ENCODE measurements at regions not wholly inside any gene's neighbourhood (a gene's known extent, or its start where the extent isn't known, plus 50 kb on each side); places are given as distances from the start of the nearest gene placed in this dataset.

- H3K9ac ChIP-seq (ENCODE audit: control insufficient read depth, extremely low read depth, insufficient read depth, low read length): no peak overlapping the region
- TF ChIP-seq EZH2 (IDR thresholded peaks at IDR 0.05; ENCODE audit: low read length): no peak
- TF ChIP-seq, protein P1, sequence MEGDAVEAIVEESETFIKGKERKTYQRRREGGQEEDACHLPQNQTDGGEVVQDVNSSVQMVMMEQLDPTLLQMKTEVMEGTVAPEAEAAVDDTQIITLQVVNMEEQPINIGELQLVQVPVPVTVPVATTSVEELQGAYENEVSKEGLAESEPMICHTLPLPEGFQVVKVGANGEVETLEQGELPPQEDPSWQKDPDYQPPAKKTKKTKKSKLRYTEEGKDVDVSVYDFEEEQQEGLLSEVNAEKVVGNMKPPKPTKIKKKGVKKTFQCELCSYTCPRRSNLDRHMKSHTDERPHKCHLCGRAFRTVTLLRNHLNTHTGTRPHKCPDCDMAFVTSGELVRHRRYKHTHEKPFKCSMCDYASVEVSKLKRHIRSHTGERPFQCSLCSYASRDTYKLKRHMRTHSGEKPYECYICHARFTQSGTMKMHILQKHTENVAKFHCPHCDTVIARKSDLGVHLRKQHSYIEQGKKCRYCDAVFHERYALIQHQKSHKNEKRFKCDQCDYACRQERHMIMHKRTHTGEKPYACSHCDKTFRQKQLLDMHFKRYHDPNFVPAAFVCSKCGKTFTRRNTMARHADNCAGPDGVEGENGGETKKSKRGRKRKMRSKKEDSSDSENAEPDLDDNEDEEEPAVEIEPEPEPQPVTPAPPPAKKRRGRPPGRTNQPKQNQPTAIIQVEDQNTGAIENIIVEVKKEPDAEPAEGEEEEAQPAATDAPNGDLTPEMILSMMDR (optimal IDR thresholded peaks at IDR 0.05 in 1 of 3, IDR thresholded peaks at IDR 0.05 in 1 of 3, conservative IDR thresholded peaks at IDR 0.05 in 1 of 3; ENCODE audit: extremely low read depth in 1 of 3, insufficient read depth in 2 of 3, low read length in 3 of 3): no peak
- no peak overlapping the region for H3K27ac ChIP-seq (ENCODE audit: control insufficient read depth, insufficient read depth, low read length)
- no peak overlapping the region for H2AFZ ChIP-seq (ENCODE audit: control insufficient read depth, low read length)
- DNase-seq (ENCODE audit: low read depth, low spot score): no peak
- H3K9me1 ChIP-seq (ENCODE audit: control insufficient read depth, extremely low read depth, insufficient read depth, low read length): no peaks in the 10 kb centered on the region
- no peak overlapping the region for H3K4me3 ChIP-seq (ENCODE audit: control insufficient read depth in 2 of 3, extremely low read depth in 1 of 3, insufficient read depth in 2 of 3, low read depth in 1 of 3, low read length in 3 of 3)
- H3K4me1 ChIP-seq (ENCODE audit: control insufficient read depth, extremely low read depth, insufficient read depth, low read length): no peaks in the 10 kb centered on the region
- dilution Hi-C loops (cut with MboI; ENCODE audit: extremely low pct_ligation_motif_present, low sequenced_read_pairs): no loop called here
- H3K79me2 ChIP-seq (ENCODE audit: control insufficient read depth, insufficient read depth, low read length): no peaks in the 10 kb centered on the region
- FAIRE-seq: no peak
- H3K27me3 ChIP-seq (ENCODE audit: control insufficient read depth, extremely low read depth, insufficient read depth, low read length): no peaks in the 10 kb centered on the region
- no peaks in the 10 kb centered on the region for H3K9me3 ChIP-seq (ENCODE audit: control insufficient read depth, low read depth, low read length)
- no peaks in the 10 kb centered on the region for H3K36me3 ChIP-seq (ENCODE audit: control insufficient read depth in 2 of 2, extremely low read depth in 1 of 2, insufficient read depth in 2 of 2, low read length in 2 of 2)
- no peaks in the 10 kb centered on the region for H4K20me1 ChIP-seq (ENCODE audit: control insufficient read depth, extremely low read depth, insufficient read depth, low read length)
- no peak overlapping the region for H3K4me2 ChIP-seq (ENCODE audit: control insufficient read depth, extremely low read depth, insufficient read depth, low read depth, low read length)
Measured at GRCh38 chr13:24013189-24013588, 115.9 kb upstream of the C1QTNF9B start.

GRCh38 chr13:24016046-24016445 is 118.7 kb upstream of the C1QTNF9B start:
- dilution Hi-C loops (cut with MboI; ENCODE audit: extremely low pct_ligation_motif_present, low sequenced_read_pairs): no loop called here
- no peak overlapping the region for H3K9ac ChIP-seq (ENCODE audit: control insufficient read depth, extremely low read depth, insufficient read depth, low read length)
- no peak for FAIRE-seq
- H3K9me3 ChIP-seq (ENCODE audit: control insufficient read depth, low read depth, low read length): no peaks in the 10 kb centered on the region
- H2AFZ ChIP-seq (ENCODE audit: control insufficient read depth, low read length): no peak overlapping the region
- no peak overlapping the region for H3K4me3 ChIP-seq (ENCODE audit: control insufficient read depth in 2 of 3, extremely low read depth in 1 of 3, insufficient read depth in 2 of 3, low read depth in 1 of 3, low read length in 3 of 3)
- DNase-seq (ENCODE audit: low read depth, low spot score): no peak
- no peaks in the 10 kb centered on the region for H3K9me1 ChIP-seq (ENCODE audit: control insufficient read depth, extremely low read depth, insufficient read depth, low read length)
- no peaks in the 10 kb centered on the region for H3K4me1 ChIP-seq (ENCODE audit: control insufficient read depth, extremely low read depth, insufficient read depth, low read length)
- no peaks in the 10 kb centered on the region for H3K36me3 ChIP-seq (ENCODE audit: control insufficient read depth in 2 of 2, extremely low read depth in 1 of 2, insufficient read depth in 2 of 2, low read length in 2 of 2)
- no peaks in the 10 kb centered on the region for H4K20me1 ChIP-seq (ENCODE audit: control insufficient read depth, extremely low read depth, insufficient read depth, low read length)
- H3K4me2 ChIP-seq (ENCODE audit: control insufficient read depth, extremely low read depth, insufficient read depth, low read depth, low read length): no peak overlapping the region
- no peak overlapping the region for H3K27ac ChIP-seq (ENCODE audit: control insufficient read depth, insufficient read depth, low read length)
- H3K27me3 ChIP-seq (ENCODE audit: control insufficient read depth, extremely low read depth, insufficient read depth, low read length): no peaks in the 10 kb centered on the region
- no peak for TF ChIP-seq EZH2 (IDR thresholded peaks at IDR 0.05; ENCODE audit: low read length)
- TF ChIP-seq, protein P1 (optimal IDR thresholded peaks at IDR 0.05 in 1 of 3, IDR thresholded peaks at IDR 0.05 in 1 of 3, conservative IDR thresholded peaks at IDR 0.05 in 1 of 3; ENCODE audit: extremely low read depth in 1 of 3, insufficient read depth in 2 of 3, low read length in 3 of 3): no peak
- no peaks in the 10 kb centered on the region for H3K79me2 ChIP-seq (ENCODE audit: control insufficient read depth, insufficient read depth, low read length)
